HCT116 (cell line): ENCODE measurements at regions not wholly inside any gene's neighbourhood (a gene's known extent, or its start where the extent isn't known, plus 50 kb on each side); places are given as distances from the start of the nearest gene placed in this dataset.

Experiments
- ATAC-seq: fragments of 200-7000 bp; cut with Tn5 transposase; 2 replicates; pipeline ENCODE4 v1.9.1; 2020; ENCODE audit warnings: mild to moderate bottlenecking, moderate library complexity
- BruUV-seq: library from RNA; stranded (reverse); fragments of 400-500 nt; replicated peaks from 2 replicates; lab custom pipeline; 2021; lab: Mats Ljungman, UMichigan
- CTCF ChIA-PET: fragments of 300-600 bp; sonication (Branson Sonifier 250); formaldehyde crosslinking; loops from one replicate; lab custom pipeline; 2021; ENCODE audit warnings: antibody characterized with exemption; lab: Charles Lee
- POLR2A ChIA-PET: fragments of 300-600, 350-600 bp; sonication (Branson Sonifier 250); formaldehyde crosslinking; loops from one replicate; lab custom pipeline; 2021; ENCODE audit warnings: antibody characterized with exemption; lab: Charles Lee
- RAD21 ChIA-PET, 2 experiments: fragments of 300-600 bp; sonication (Branson Sonifier 250); formaldehyde crosslinking; loops; one replicate each; lab custom pipeline; 2023; ENCODE audit warnings: low total read pairs in 2 of 2; ENCODE audit not compliant: uncharacterized antibody in 2 of 2, unreplicated experiment in 2 of 2, low non-redundant PET in 1 of 2; lab: Charles Lee
- DNase-seq: peaks from one replicate; pipeline ENCODE4 v3.0.0-alpha.2; 2010; ENCODE audit warnings: low read depth, low spot score
- H2AFZ ChIP-seq: fragments of 200-600 bp; shearing (Covaris generic), sonication (generic); 2 replicates; pipeline ENCODE4 v1.6.1; 2017; ENCODE audit warnings: low read depth, mixed run types, mixed read lengths, antibody characterized with exemption, low read length; ENCODE audit not compliant: poor library complexity, severe bottlenecking
- H3K27ac ChIP-seq: 2 replicates; pipeline ENCODE4 v1.5.1; 2012; ENCODE audit warnings: low read depth, low read length
- H3K27me3 ChIP-seq: fragments of 200-600 bp; sonication (generic); 2 replicates; pipeline ENCODE4 v1.6.1; 2016; ENCODE audit warnings: mixed run types, low read length, mixed read lengths; ENCODE audit not compliant: insufficient read depth
- H3K36me3 ChIP-seq, 2 experiments: fragments of 200-500 bp in 1 of 2; fragments of 200-600 bp in 1 of 2; sonication (Bioruptor generic) in 1 of 2; sonication (generic) in 1 of 2; 2 replicates each; pipeline versions ENCODE4 v1.5.1 to v1.6.1; 2014 to 2016; ENCODE audit warnings: low read length in 2 of 2, inconsistent platforms in 1 of 2, mixed read lengths in 1 of 2, mixed run types in 1 of 2; ENCODE audit not compliant: insufficient read depth in 2 of 2, control insufficient read depth in 1 of 2
- H3K4me1 ChIP-seq, 2 experiments: fragments of 200-600 bp in 1 of 2; sonication (generic) in 1 of 2; 2 replicates each; pipeline versions ENCODE4 v1.5.1 to v1.6.1; 2012 to 2017; ENCODE audit warnings: low read length in 2 of 2, inconsistent platforms in 1 of 2, mild to moderate bottlenecking in 1 of 2, mixed read lengths in 1 of 2, mixed run types in 1 of 2, moderate library complexity in 1 of 2; ENCODE audit not compliant: insufficient read depth in 2 of 2, control insufficient read depth in 1 of 2
- H3K4me2 ChIP-seq: fragments of 200-600 bp; sonication (generic); 2 replicates; pipeline ENCODE4 v1.6.1; 2017; ENCODE audit warnings: mixed run types, low read length, mixed read lengths
- H3K4me3 ChIP-seq, 2 experiments: fragments of 200-600 bp in 1 of 2; sonication (generic) in 1 of 2; replicated peaks in 1 of 2; 2 replicates each; pipeline ENCODE4 v1.5.1; 2011 to 2016; ENCODE audit warnings: low read length in 2 of 2, control low read depth in 1 of 2, low read depth in 1 of 2, mild to moderate bottlenecking in 1 of 2, mixed read lengths in 1 of 2, mixed run types in 1 of 2
- H3K79me2 ChIP-seq: fragments of 200-600 bp; sonication (generic); 2 replicates; pipeline ENCODE4 v1.6.1; 2017; ENCODE audit warnings: mild to moderate bottlenecking, mixed run types, low read length, moderate library complexity, mixed read lengths; ENCODE audit not compliant: insufficient read depth
- H3K9ac ChIP-seq: fragments of 200-600 bp; sonication (generic); 2 replicates; pipeline ENCODE4 v1.6.1; 2016; ENCODE audit warnings: low read length, mixed read lengths
- H3K9me2 ChIP-seq: fragments of 200-600 bp; sonication (generic), shearing (Covaris generic); 2 replicates; pipeline ENCODE4 v1.6.1; 2017; ENCODE audit warnings: mixed run types, mild to moderate bottlenecking, moderate library complexity; ENCODE audit not compliant: insufficient read depth
- H3K9me3 ChIP-seq, 2 experiments: fragments of 200-500 bp in 1 of 2; fragments of 200-600 bp in 1 of 2; sonication (Bioruptor generic) in 1 of 2; sonication (generic) in 1 of 2; 2 replicates each; pipeline ENCODE4 v1.6.1; 2014 to 2017; ENCODE audit warnings: low read length in 2 of 2, mixed read lengths in 2 of 2, inconsistent platforms in 1 of 2, low read depth in 1 of 2, mild to moderate bottlenecking in 1 of 2, mixed run types in 1 of 2, moderate library complexity in 1 of 2; ENCODE audit not compliant: control insufficient read depth in 1 of 2, insufficient read depth in 1 of 2
- H4K20me1 ChIP-seq: fragments of 200-600 bp; sonication (generic), shearing (Covaris generic); 2 replicates; pipeline ENCODE4 v1.6.1; 2017; ENCODE audit warnings: mixed run types, mild to moderate bottlenecking, moderate library complexity; ENCODE audit not compliant: insufficient read depth
- ATF3 ChIP-seq: IDR thresholded peaks from 2 replicates; pipeline ENCODE4 v1.6.1; 2012
- CBX3 ChIP-seq: IDR thresholded peaks from 2 replicates; pipeline ENCODE4 v1.6.1; 2012; ENCODE audit warnings: low read depth
- CEBPB ChIP-seq: IDR thresholded peaks from 2 replicates; pipeline ENCODE4 v1.6.1; 2012; ENCODE audit warnings: low read depth
- CTCF ChIP-seq, 3 experiments: fragments of 200-600 bp in 1 of 3; sonication (generic) in 1 of 3; IDR thresholded peaks in 2 of 3; conservative IDR thresholded peaks in 1 of 3; 2 replicates each; pipeline ENCODE4 v1.5.1; 2012 to 2017; ENCODE audit warnings: low read depth in 2 of 3, low read length in 2 of 3, antibody characterized with exemption in 1 of 3, borderline replicate concordance in 1 of 3, control low read depth in 1 of 3, mild to moderate bottlenecking in 1 of 3, mixed read lengths in 1 of 3, mixed run types in 1 of 3, moderate library complexity in 1 of 3; ENCODE audit not compliant: insufficient read depth in 1 of 3
- EGR1 ChIP-seq: IDR thresholded peaks from 2 replicates; pipeline ENCODE4 v1.6.1; 2012; ENCODE audit warnings: low read depth
- ELF1 ChIP-seq: IDR thresholded peaks from 2 replicates; pipeline ENCODE4 v1.6.1; 2012; ENCODE audit warnings: low read depth, borderline replicate concordance
- EZH2phosphoT487 ChIP-seq: fragments of 200-600 bp; IDR thresholded peaks from 2 replicates; pipeline ENCODE4 v1.6.1; 2018; ENCODE audit warnings: antibody characterized with exemption, borderline replicate concordance
- FOSL1 ChIP-seq: IDR thresholded peaks from 2 replicates; pipeline ENCODE4 v1.6.1; 2012; ENCODE audit warnings: low read depth
- JUND ChIP-seq: IDR thresholded peaks from 2 replicates; pipeline ENCODE4 v1.6.1; 2012
- RAD21 ChIP-seq: IDR thresholded peaks from 2 replicates; pipeline ENCODE4 v1.6.1; 2012; ENCODE audit warnings: low read depth, mild to moderate bottlenecking
- SIN3A ChIP-seq: IDR thresholded peaks from 2 replicates; pipeline ENCODE4 v1.6.1; 2012; ENCODE audit warnings: low read depth
- SRF ChIP-seq: IDR thresholded peaks from 2 replicates; pipeline ENCODE4 v1.6.1; 2012; ENCODE audit warnings: low read depth
- YY1 ChIP-seq: IDR thresholded peaks from 2 replicates; pipeline ENCODE4 v1.6.1; 2011; ENCODE audit warnings: low read length, low read depth, moderate library complexity, mild to moderate bottlenecking; ENCODE audit not compliant: insufficient replicate concordance; ENCODE audit errors: extremely low read depth
- ZFX ChIP-seq: fragments of 450-650 bp; IDR thresholded peaks from 2 replicates; pipeline ENCODE4 v1.6.1; 2017
- ZNF274 ChIP-seq: fragments of 200-500 bp; sonication (Bioruptor generic); IDR thresholded peaks from 2 replicates; pipeline ENCODE4 v1.6.1; 2014; ENCODE audit warnings: mild to moderate bottlenecking, low read depth, low read length, inconsistent platforms
- intact Hi-C: fragments of 100-400 bp; cut with micrococcal nuclease; formaldehyde crosslinking; loops from 2 replicates; pipeline ENCODE4 v1.10.0; 2022

- no peaks in the 10 kb centered on the region for H3K79me2 ChIP-seq
- TF ChIP-seq EZH2phosphoT487 (no peak), ZNF274 (no peak), RAD21 (no peak), ELF1 (no peak), CBX3 (no peak), SIN3A (no peak), SRF (no peak), ZFX (no peak), EGR1 (no peak), YY1 (no peak), ATF3 (no peak), CEBPB (no peak), FOSL1 (no peak), JUND (no peak), CTCF (IDR thresholded peaks at IDR 0.05 in 2 of 3, conservative IDR thresholded peaks at IDR 0.05 in 1 of 3; ENCODE audit: borderline replicate concordance in 1 of 3, insufficient read depth in 1 of 3, low read depth in 2 of 3, low read length in 2 of 3) (no peak)
- ChIA-PET POLR2A (no interaction called here), RAD21 (no interaction called here), CTCF (no interaction called here)
- no peak overlapping the region for H3K4me3 ChIP-seq
- ATAC-seq (no peak), DNase-seq (no peak)
- H3K9ac ChIP-seq = no peak overlapping the region
- no peaks in the 10 kb centered on the region for H3K27me3 ChIP-seq
- H3K9me3 ChIP-seq = peaks cover 4 to 9% of the 10 kb centered on the region in 2 experiments; a peak in 2 of 4 replicates
- H3K36me3 ChIP-seq = no peaks in the 10 kb centered on the region
- intact Hi-C loops = no loop called here
- no peaks in the 10 kb centered on the region for H3K4me1 ChIP-seq
- no peaks in the 10 kb centered on the region for H3K9me2 ChIP-seq
- BruUV-seq = no TSS peak
- no peaks in the 10 kb centered on the region for H4K20me1 ChIP-seq
- H3K27ac ChIP-seq = no peak overlapping the region
- no peak overlapping the region for H2AFZ ChIP-seq
- no peak overlapping the region for H3K4me2 ChIP-seq
Observed at GRCh38 chr19:31511098-31511497, 161.9 kb upstream of the TSHZ3 start.
